HepG2 (cell line): ENCODE measurements at regions not wholly inside any gene's neighbourhood (a gene's known extent, or its start where the extent isn't known, plus 50 kb on each side); places are given as distances from the start of the nearest gene placed in this dataset.

ENCODE experiments used
- ATAC-seq: fragments of 200-7000 bp; cut with Tn5 transposase; 3 replicates; pipeline ENCODE4 v1.9.1; 2020; ENCODE audit warnings: mild to moderate bottlenecking, moderate library complexity
- BruUV-seq: library from RNA; stranded (reverse); fragments of 400-500 nt; replicated peaks from 2 replicates; lab custom pipeline; 2021; lab: Mats Ljungman, UMichigan
- CTCF ChIA-PET: fragments of 300-600 bp; formaldehyde crosslinking; extraction: SDS; loops from one replicate; lab custom pipeline; 2021; ENCODE audit warnings: low total read pairs, inconsistent platforms, low intra/inter-chr PET ratio; lab: Yijun Ruan, JAX
- POLR2A ChIA-PET: fragments of 350-600 bp; sonication (Branson Sonifier 250); formaldehyde crosslinking; loops from one replicate; lab custom pipeline; 2020; ENCODE audit warnings: antibody characterized with exemption, inconsistent platforms; lab: Yijun Ruan, JAX
- DNase-seq: peaks from one replicate; pipeline ENCODE4 v3.0.0-alpha.2; 2015; ENCODE audit warnings: low spot score
- FAIRE-seq: peaks from 3 replicates; lab custom pipeline; 2011; peaks lifted over from hg19 to GRCh38; lab: Jason Lieb, UNC
- H2AFZ ChIP-seq: one replicate; pipeline ENCODE4 v1.6.1; 2011; ENCODE audit warnings: low read length, inconsistent platforms
- H3K27ac ChIP-seq: fragments of 300-600 bp; 3 replicates; pipeline ENCODE4 v1.8.0; 2011; ENCODE audit warnings: mixed run types, mild to moderate bottlenecking, mixed read lengths, low read length, inconsistent platforms; ENCODE audit not compliant: insufficient read depth; ENCODE audit errors: extremely low read length
- H3K27me3 ChIP-seq, 2 experiments: fragments of 200-600 bp in 1 of 2; 2 replicates in 1 of 2; 3 replicates in 1 of 2; pipeline versions ENCODE4 v1.6.0 to v1.8.0; 2011; ENCODE audit warnings: low read length in 2 of 2, mild to moderate bottlenecking in 2 of 2, moderate library complexity in 2 of 2, inconsistent platforms in 1 of 2; ENCODE audit not compliant: insufficient read depth in 2 of 2, control insufficient read depth in 1 of 2
- H3K36me3 ChIP-seq, 2 experiments: fragments of 200-600 bp in 1 of 2; replicated peaks in 1 of 2; 2 replicates in 1 of 2; 3 replicates in 1 of 2; pipeline versions ENCODE4 v1.5.1 to v1.8.0; 2011; ENCODE audit warnings: low read length in 2 of 2, inconsistent platforms in 1 of 2; ENCODE audit not compliant: insufficient read depth in 2 of 2, control insufficient read depth in 1 of 2
- H3K4me1 ChIP-seq: 2 replicates; pipeline ENCODE4 v1.5.1; 2012; ENCODE audit warnings: low read length, inconsistent platforms; ENCODE audit not compliant: insufficient read depth
- H3K4me2 ChIP-seq: 2 replicates; pipeline ENCODE4 v1.6.0; 2011; ENCODE audit warnings: low read depth, low read length, inconsistent platforms
- H3K4me3 ChIP-seq, 3 experiments: fragments of 200-600 bp in 1 of 3; sonication (generic), shearing (Covaris generic) in 1 of 3; replicated peaks in 1 of 3; 2 replicates each; pipeline ENCODE4 v1.5.1; 2011 to 2016; ENCODE audit warnings: low read length in 3 of 3, inconsistent platforms in 2 of 3, low read depth in 2 of 3, mild to moderate bottlenecking in 2 of 3, control low read depth in 1 of 3, mixed read lengths in 1 of 3; ENCODE audit not compliant: insufficient read depth in 1 of 3
- H3K79me2 ChIP-seq: one replicate; pipeline ENCODE4 v1.6.1; 2011; ENCODE audit warnings: low read length, inconsistent platforms; ENCODE audit not compliant: insufficient read depth
- H3K9ac ChIP-seq: 2 replicates; pipeline ENCODE4 v1.6.0; 2011; ENCODE audit warnings: mild to moderate bottlenecking, low read depth, low read length, inconsistent platforms; ENCODE audit not compliant: insufficient read depth
- H3K9me3 ChIP-seq: 2 replicates; pipeline ENCODE4 v1.5.1; 2012; ENCODE audit warnings: mild to moderate bottlenecking, low read length
- H4K20me1 ChIP-seq: 2 replicates; pipeline ENCODE4 v1.6.0; 2011; ENCODE audit warnings: inconsistent platforms, mild to moderate bottlenecking, low read length, moderate library complexity; ENCODE audit not compliant: insufficient read depth
- GPN1 ChIP-seq: sonication (generic); formaldehyde crosslinking; IDR thresholded peaks from 2 replicates; pipeline ENCODE4 v1.5.1; 2020; ENCODE audit warnings: missing genetic modification reagents, borderline replicate concordance
- NONO ChIP-seq, 2 experiments: fragments of 450-650 bp in 1 of 2; sonication (generic) in 1 of 2; formaldehyde crosslinking in 1 of 2; IDR thresholded peaks in 1 of 2; conservative IDR thresholded peaks in 1 of 2; 2 replicates each; pipeline versions ENCODE4 v1.6.1 to v1.8.0; 2017 to 2022; ENCODE audit warnings: mild to moderate bottlenecking in 1 of 2, missing genetic modification reagents in 1 of 2, moderate library complexity in 1 of 2
- PHF8 ChIP-seq: sonication (generic); formaldehyde crosslinking; IDR thresholded peaks from 2 replicates; pipeline ENCODE4 v1.5.0; 2020; ENCODE audit warnings: missing genetic modification reagents
- SP5 ChIP-seq: IDR thresholded peaks from 2 replicates; pipeline ENCODE4 v1.6.1; 2016; ENCODE audit warnings: low read depth, borderline replicate concordance
- TCF7 ChIP-seq: sonication (generic); IDR thresholded peaks from 2 replicates; pipeline ENCODE4 v1.6.1; 2016; ENCODE audit warnings: antibody characterized with exemption, low read depth
- ZNF256 ChIP-seq: sonication (generic); formaldehyde crosslinking; conservative IDR thresholded peaks from 2 replicates; pipeline ENCODE4 v1.4.0; 2020; ENCODE audit warnings: missing genetic modification reagents
- ZNF282 ChIP-seq: fragments of 450-650 bp; IDR thresholded peaks from 2 replicates; pipeline ENCODE4 v1.6.1; 2018; ENCODE audit not compliant: partially characterized antibody
- WGBS: methylation state at CpG from one replicate; pipeline ENCODE4 v1.1.6; 2017; ENCODE audit warnings: low lambda C conversion rate; 5-methylcytosine and 5-hydroxymethylcytosine counted together
- in situ Hi-C: cut with HindIII; loops from 2 replicates; pipeline ENCODE4 v1.10.0; 2017; ENCODE audit warnings: low pct_unique_long_range_greater_than_20kb; ENCODE audit not compliant: extremely low pct_ligation_motif_present
- intact Hi-C: fragments of 100-400 bp; cut with micrococcal nuclease; formaldehyde crosslinking; loops from one replicate; pipeline ENCODE4 v1.10.0; 2022; ENCODE audit not compliant: unreplicated experiment
- TF ChIP-seq, protein P1 (sequence below): sonication (generic); formaldehyde crosslinking; IDR thresholded peaks from 2 replicates; pipeline ENCODE4 v1.5.1; 2020; ENCODE audit warnings: missing genetic modification reagents, mild to moderate bottlenecking, borderline replicate concordance

DNA sequence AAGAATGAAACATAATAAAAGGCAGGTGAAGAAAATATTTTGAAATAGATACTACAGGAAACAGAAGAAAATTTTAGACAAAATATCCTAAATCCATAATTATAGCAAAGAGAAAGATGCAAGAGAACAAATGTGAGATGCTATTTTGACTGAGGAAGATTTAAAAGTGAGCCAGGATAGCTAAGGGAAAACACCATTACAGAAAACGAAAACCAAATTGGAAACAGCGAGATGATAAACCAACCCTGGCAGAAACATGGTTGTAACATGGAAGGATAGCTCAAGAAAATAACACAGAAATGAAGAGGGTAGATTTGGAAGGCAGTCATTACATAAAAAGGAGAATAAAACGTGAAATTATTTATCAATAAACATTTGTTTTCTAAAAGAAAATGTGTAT is 267.2 kb upstream of the NREP start (continued):
- TF ChIP-seq, protein P1, sequence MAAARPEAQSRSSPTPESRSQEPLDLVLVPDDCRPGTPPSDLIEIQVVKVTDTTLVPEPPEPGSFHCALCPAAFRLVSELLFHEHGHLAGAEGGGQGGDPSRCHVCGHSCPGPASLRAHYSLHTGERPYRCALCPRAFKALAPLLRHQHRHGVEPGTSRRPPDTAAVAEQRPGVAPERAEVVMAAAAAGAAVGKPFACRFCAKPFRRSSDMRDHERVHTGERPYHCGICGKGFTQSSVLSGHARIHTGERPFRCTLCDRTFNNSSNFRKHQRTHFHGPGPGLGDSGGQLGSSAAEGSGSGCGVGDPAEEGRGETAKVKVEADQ (CRISPR knock-in tag) = no peak
- no peak for TF ChIP-seq GPN1 (CRISPR knock-in tag)
- TF ChIP-seq PHF8 (CRISPR knock-in tag) = no peak
- TF ChIP-seq SP5 (CRISPR knock-in tag) = no peak

DNA sequence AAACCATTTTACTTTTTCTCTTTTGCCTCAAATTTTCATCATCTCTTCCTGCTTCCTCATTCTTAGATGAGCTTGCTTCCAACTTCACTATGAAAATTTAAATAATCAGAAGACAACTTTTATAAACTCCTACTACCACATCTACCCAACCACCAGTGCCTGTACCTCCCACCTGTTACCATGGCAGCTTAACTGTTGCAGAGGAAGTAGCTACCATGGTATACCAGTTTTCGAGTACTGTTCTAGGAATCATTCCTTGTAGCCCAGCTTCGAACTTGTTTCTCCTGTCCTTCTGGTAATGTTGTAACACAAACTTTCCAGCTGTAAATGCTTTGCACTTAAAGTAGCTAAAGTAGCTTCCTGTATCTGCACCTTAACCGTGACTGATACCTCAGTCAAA is 266.8 kb upstream of the NREP start:
- POLR2A ChIA-PET = no interaction called here
- no peak for FAIRE-seq
- no peaks in the 10 kb centered on the region for H3K27me3 ChIP-seq
- in situ Hi-C loops = no loop called here
- DNase-seq = no peak
- no peaks in the 10 kb centered on the region for H3K36me3 ChIP-seq
- intact Hi-C loops = no loop called here
- H2AFZ ChIP-seq = no peak overlapping the region
- no TSS peak for BruUV-seq
- H3K27ac ChIP-seq = no peak overlapping the region
- H3K4me2 ChIP-seq = no peak overlapping the region
- ATAC-seq = no peak
- H3K4me1 ChIP-seq = no peaks in the 10 kb centered on the region
- under 1% methylated on average over 3 of the region's 3 CpGs for WGBS
- TF ChIP-seq ZNF256 (CRISPR knock-in tag) (no peak), NONO (IDR thresholded peaks at IDR 0.05) (no peak), NONO (CRISPR knock-in tag; conservative IDR thresholded peaks at IDR 0.05) (no peak), ZNF282 (no peak), TCF7 (no peak)
- TF ChIP-seq, all 625 proteins: peak for 0
- CTCF ChIA-PET = no interaction called here
- H3K9ac ChIP-seq = no peak overlapping the region
- H3K9me3 ChIP-seq = no peaks in the 10 kb centered on the region
- H3K4me3 ChIP-seq = no peak overlapping the region
- no peaks in the 10 kb centered on the region for H4K20me1 ChIP-seq
- H3K79me2 ChIP-seq = no peaks in the 10 kb centered on the region
